OCI-LY3 (cell line): ENCODE measurements at regions not wholly inside any gene's neighbourhood (a gene's known extent, or its start where the extent isn't known, plus 50 kb on each side); places are given as distances from the start of the nearest gene placed in this dataset.

Experiments used
- EZH2phosphoT487 ChIP-seq: fragments of 200-600 bp; shearing (Covaris generic); IDR thresholded peaks from 2 replicates; pipeline ENCODE4 v1.6.1; 2018; ENCODE audit warnings: antibody characterized with exemption, mixed run types, low read depth
- TF ChIP-seq, protein P1 (sequence below): fragments of 200-600, 300-600 bp; sonication (generic); IDR thresholded peaks from 2 replicates; pipeline ENCODE4 v1.5.1; 2014; ENCODE audit warnings: antibody characterized with exemption, low read length, low read depth

DNA sequence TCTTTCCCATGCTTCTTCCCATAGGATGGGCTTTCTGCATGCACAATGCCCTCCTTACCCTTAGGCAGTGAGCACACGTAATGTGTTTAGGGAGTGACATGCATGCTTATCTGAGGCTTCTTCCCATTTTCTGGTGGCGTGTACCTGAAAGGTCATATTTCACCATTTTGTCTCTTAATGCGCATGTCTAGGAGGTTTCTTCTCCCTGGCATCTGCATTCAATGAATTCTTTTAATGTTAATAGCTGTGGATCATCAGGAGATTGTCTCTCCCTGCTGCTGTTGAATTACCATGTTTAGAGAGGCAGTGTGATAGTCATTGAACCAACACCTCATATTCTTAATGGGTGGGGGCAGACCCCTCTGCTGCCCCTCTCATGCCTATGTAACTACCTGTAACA lies 205.6 kb upstream of the SGO1 start:
- TF ChIP-seq EZH2phosphoT487: no peak
- TF ChIP-seq, protein P1, sequence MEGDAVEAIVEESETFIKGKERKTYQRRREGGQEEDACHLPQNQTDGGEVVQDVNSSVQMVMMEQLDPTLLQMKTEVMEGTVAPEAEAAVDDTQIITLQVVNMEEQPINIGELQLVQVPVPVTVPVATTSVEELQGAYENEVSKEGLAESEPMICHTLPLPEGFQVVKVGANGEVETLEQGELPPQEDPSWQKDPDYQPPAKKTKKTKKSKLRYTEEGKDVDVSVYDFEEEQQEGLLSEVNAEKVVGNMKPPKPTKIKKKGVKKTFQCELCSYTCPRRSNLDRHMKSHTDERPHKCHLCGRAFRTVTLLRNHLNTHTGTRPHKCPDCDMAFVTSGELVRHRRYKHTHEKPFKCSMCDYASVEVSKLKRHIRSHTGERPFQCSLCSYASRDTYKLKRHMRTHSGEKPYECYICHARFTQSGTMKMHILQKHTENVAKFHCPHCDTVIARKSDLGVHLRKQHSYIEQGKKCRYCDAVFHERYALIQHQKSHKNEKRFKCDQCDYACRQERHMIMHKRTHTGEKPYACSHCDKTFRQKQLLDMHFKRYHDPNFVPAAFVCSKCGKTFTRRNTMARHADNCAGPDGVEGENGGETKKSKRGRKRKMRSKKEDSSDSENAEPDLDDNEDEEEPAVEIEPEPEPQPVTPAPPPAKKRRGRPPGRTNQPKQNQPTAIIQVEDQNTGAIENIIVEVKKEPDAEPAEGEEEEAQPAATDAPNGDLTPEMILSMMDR: no peak
